Karpas-422 (cell line): ENCODE measurements at regions not wholly inside any gene's neighbourhood (a gene's known extent, or its start where the extent isn't known, plus 50 kb on each side); places are given as distances from the start of the nearest gene placed in this dataset.

Experiments
- DNase-seq: peaks from one replicate; pipeline ENCODE4 v3.0.0-alpha.2; 2015
- H2AFZ ChIP-seq: fragments of 200-600 bp; sonication (generic); 2 replicates; pipeline ENCODE4 v1.6.1; 2014; ENCODE audit warnings: antibody characterized with exemption, low read length, mixed read lengths
- H3K27ac ChIP-seq: fragments of 200-600 bp; sonication (generic); 2 replicates; pipeline ENCODE4 v1.5.1; 2014; ENCODE audit warnings: mild to moderate bottlenecking, low read length, moderate library complexity
- H3K27me3 ChIP-seq: fragments of 200-600 bp; sonication (generic); 2 replicates; pipeline ENCODE4 v1.6.1; 2014; ENCODE audit warnings: low read length, mixed read lengths
- H3K36me3 ChIP-seq: fragments of 200-600 bp; sonication (generic); 2 replicates; pipeline ENCODE4 v1.6.1; 2014; ENCODE audit warnings: low read length, mixed read lengths; ENCODE audit not compliant: insufficient read depth
- H3K4me1 ChIP-seq: fragments of 200-600 bp; sonication (generic); 2 replicates; pipeline ENCODE4 v1.6.1; 2014; ENCODE audit warnings: mild to moderate bottlenecking, low read length, mixed read lengths
- H3K4me2 ChIP-seq: fragments of 200-600 bp; sonication (generic); 2 replicates; pipeline ENCODE4 v1.6.1; 2014; ENCODE audit warnings: low read length, low read depth, mild to moderate bottlenecking; ENCODE audit not compliant: poor library complexity, severe bottlenecking
- H3K4me3 ChIP-seq: fragments of 200-600 bp; sonication (generic); 2 replicates; pipeline ENCODE4 v1.5.1; 2014; ENCODE audit warnings: mild to moderate bottlenecking, antibody characterized with exemption, low read length, mixed read lengths
- H3K79me2 ChIP-seq: fragments of 200-600 bp; sonication (generic); 2 replicates; pipeline ENCODE4 v1.6.1; 2014; ENCODE audit warnings: mild to moderate bottlenecking, low read length, mixed read lengths
- H3K9ac ChIP-seq: fragments of 200-600 bp; sonication (generic); 2 replicates; pipeline ENCODE4 v1.6.0; 2014; ENCODE audit warnings: low read length
- H3K9me2 ChIP-seq: fragments of 200-600 bp; sonication (generic), shearing (Covaris generic); replicated peaks from 2 replicates; pipeline ENCODE4 v1.6.0; 2014; ENCODE audit warnings: mild to moderate bottlenecking, low read length, moderate library complexity; ENCODE audit not compliant: insufficient read depth
- H3K9me3 ChIP-seq: fragments of 300-700, 200-600 bp; sonication (generic); 2 replicates; pipeline ENCODE4 v1.6.1; 2014; ENCODE audit warnings: low read length, mixed read lengths
- H4K20me1 ChIP-seq: fragments of 200-600 bp; sonication (generic); 2 replicates; pipeline ENCODE4 v1.6.1; 2014; ENCODE audit warnings: mild to moderate bottlenecking, antibody characterized with exemption, low read length, low read depth; ENCODE audit not compliant: insufficient read depth

DNA sequence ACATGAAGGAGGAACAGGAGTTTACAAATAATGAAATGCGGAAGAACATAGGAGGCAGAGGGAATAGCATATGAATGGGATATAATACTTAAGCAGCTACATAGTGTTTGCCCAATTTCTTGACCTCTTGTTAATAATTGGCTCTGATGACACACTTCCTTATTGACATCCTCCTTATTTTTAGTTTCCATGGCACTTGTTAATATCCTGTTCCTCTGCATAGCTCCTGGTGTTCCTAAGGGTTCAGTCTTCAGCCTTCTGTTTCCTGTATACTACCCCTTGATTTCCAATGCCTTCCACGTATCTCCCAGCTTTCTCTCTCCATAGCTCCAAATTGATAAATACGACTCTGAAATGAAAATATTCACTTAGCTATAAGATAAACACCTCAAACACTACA is 663.8 kb upstream of the API5 start:
- H3K4me2 ChIP-seq, result no peak overlapping the region
- H3K9me2 ChIP-seq, result no peaks in the 10 kb centered on the region
- no peak overlapping the region for H3K4me3 ChIP-seq
- H4K20me1 ChIP-seq, result no peaks in the 10 kb centered on the region
- no peak overlapping the region for H3K27ac ChIP-seq
- H3K27me3 ChIP-seq, result no peaks in the 10 kb centered on the region
- H3K79me2 ChIP-seq, result no peaks in the 10 kb centered on the region
- no peak overlapping the region for H2AFZ ChIP-seq
- no peaks in the 10 kb centered on the region for H3K9me3 ChIP-seq
- H3K9ac ChIP-seq, result no peak overlapping the region
- no peaks in the 10 kb centered on the region for H3K4me1 ChIP-seq
- no peak for DNase-seq
- no peaks in the 10 kb centered on the region for H3K36me3 ChIP-seq

DNA sequence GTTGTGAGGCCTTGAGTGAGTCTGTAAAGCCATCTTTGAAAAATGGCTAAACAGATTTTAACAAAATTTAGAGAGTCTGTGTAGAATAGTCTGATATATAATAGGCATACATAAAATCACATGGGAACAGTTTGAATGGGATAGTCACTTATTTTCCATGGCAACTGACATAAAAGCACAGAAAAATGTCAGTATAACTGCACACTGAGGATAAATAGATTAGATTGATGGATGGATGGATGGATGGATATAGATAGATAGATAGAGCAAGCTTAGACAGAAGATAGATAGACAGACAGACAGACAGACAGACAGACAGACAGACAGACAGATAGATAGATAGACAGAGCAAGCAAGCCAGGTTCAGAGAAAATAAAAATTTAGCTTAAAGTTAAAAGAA is 660.2 kb upstream of the API5 start:
- Histone ChIP-seq H3K36me3 (no peaks in the 10 kb centered on the region), H3K4me1 (no peaks in the 10 kb centered on the region), H3K9me3 (no peaks in the 10 kb centered on the region), H3K4me3 (no peak overlapping the region), H3K9ac (no peak overlapping the region), H3K9me2 (no peaks in the 10 kb centered on the region), H4K20me1 (no peaks in the 10 kb centered on the region), H3K4me2 (no peak overlapping the region), H2AFZ (no peak overlapping the region), H3K27me3 (no peaks in the 10 kb centered on the region), H3K27ac (no peak overlapping the region), H3K79me2 (no peaks in the 10 kb centered on the region)
- no peak for DNase-seq

DNA sequence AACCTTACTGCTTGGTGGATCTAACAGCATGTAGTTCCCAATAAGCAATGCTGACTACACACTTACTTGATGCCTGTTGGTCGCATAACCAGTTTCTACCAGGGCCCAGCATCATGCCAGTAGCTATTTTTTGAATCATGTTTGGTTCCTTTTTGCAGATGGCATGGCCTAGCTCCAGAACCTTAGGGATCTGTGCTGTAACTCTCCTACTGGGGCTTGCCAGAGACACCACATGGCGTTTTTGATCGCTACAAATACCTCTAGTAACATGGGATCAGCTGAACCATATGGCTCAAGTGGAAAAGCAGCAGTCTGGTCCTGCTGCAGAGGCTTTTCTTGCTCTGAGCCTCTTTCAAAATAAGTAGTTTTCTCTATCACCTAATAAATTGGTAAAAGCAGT is 654.6 kb upstream of the API5 start:
- H3K9me3 ChIP-seq, result no peaks in the 10 kb centered on the region; the same call in 1 of the 2 replicates
- H3K79me2 ChIP-seq, result no peaks in the 10 kb centered on the region
- no peaks in the 10 kb centered on the region for H3K4me1 ChIP-seq
- no peaks in the 10 kb centered on the region for H3K36me3 ChIP-seq
- no peak overlapping the region for H3K9ac ChIP-seq
- H3K9me2 ChIP-seq, result no peaks in the 10 kb centered on the region
- no peak overlapping the region for H3K4me3 ChIP-seq
- DNase-seq, result no peak
- H4K20me1 ChIP-seq, result no peaks in the 10 kb centered on the region
- no peak overlapping the region for H3K27ac ChIP-seq
- H2AFZ ChIP-seq, result no peak overlapping the region
- no peaks in the 10 kb centered on the region for H3K27me3 ChIP-seq
- no peak overlapping the region for H3K4me2 ChIP-seq

DNA sequence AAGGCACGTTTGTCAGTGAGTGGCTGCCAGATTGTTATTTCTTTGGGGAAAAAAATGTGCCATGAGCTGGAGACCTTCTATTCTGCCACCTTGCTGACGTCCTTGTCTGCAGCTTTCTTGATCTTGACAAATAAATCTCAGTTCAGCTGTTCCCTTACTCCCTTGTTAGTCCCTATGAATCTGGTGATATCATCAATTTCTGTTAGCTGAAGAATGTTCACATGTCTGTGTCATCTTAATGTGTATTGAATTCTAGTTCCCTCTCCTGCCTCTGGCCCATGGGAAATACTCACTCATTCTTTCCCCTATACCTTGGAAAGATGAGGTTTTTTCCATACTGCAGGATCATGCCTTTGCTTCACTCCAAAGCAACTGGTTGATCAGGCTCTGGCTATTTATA is 649.9 kb upstream of the API5 start:
- Histone ChIP-seq H2AFZ (no peak overlapping the region), H3K9me2 (no peaks in the 10 kb centered on the region), H3K4me3 (no peak overlapping the region), H3K36me3 (no peaks in the 10 kb centered on the region), H3K9ac (no peak overlapping the region), H3K27ac (no peak overlapping the region), H4K20me1 (no peaks in the 10 kb centered on the region), H3K79me2 (no peaks in the 10 kb centered on the region), H3K4me2 (no peak overlapping the region), H3K27me3 (no peaks in the 10 kb centered on the region), H3K9me3 (no peaks in the 10 kb centered on the region; the same call in 1 of the 2 replicates), H3K4me1 (no peaks in the 10 kb centered on the region)
- no peak for DNase-seq

DNA sequence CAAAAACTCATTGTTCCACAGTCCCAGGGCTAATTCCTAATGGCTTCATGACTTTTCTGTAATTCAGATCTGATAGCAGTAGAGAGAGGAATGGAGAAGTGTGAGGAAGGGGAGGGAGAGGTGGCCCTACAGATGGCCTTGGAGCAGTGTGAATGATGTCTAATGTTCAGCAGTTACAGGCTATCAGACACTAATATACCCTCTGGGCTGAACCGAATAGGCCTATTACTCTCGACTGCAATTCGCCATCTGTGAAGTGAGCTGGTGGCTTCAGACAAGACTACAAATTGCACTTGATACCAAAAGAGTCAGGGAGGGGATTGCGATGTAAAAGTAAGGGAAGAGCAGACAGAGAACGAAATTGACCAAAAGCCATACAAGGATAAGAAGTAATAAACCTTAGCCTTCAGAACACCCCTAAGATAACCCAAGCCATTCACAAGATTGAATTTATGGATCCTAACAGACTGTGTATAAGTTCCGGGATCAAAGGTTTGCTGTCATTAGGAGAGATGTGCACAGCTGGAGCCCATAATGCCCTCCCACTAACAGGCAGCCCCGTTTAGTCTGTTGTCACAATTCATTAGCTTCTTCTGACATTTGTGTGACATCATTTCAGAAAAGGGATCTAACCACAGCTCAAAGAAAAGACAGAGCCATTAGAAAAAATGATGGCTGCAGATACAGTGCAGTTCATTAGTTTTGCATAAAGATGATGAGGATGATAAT is 642.4 kb upstream of the API5 start:
- Histone ChIP-seq H3K4me3 (no peak overlapping the region), H4K20me1 (no peaks in the 10 kb centered on the region), H3K79me2 (no peaks in the 10 kb centered on the region), H3K9ac (no peak overlapping the region), H3K4me1 (no peaks in the 10 kb centered on the region), H3K9me2 (no peaks in the 10 kb centered on the region), H3K27ac (no peak overlapping the region), H3K4me2 (no peak overlapping the region), H3K9me3 (no peaks in the 10 kb centered on the region), H3K36me3 (no peaks in the 10 kb centered on the region), H3K27me3 (no peaks in the 10 kb centered on the region), H2AFZ (no peak overlapping the region)
- no peak for DNase-seq

DNA sequence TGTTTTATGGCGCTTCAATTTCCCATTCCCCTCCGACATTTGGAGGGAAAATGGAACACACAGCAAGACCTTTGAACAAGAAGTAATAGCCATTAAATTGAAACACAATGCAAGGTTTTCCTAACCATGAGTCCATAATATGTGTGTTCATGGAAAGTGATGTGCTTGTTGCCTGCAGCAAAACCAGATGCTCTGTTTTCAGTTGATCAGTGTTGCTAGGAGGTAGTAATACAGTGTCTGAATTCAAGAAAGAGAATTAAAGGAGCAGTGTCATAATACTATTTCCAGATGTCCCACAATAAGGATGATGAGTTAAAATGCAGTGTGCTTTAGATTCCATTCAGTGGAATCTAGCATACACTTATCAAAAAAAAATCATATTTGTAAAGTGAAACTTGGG is 637.4 kb upstream of the API5 start:
- H3K9me3 ChIP-seq, result no peaks in the 10 kb centered on the region
- H3K79me2 ChIP-seq, result no peaks in the 10 kb centered on the region
- H3K9me2 ChIP-seq, result no peaks in the 10 kb centered on the region
- H3K4me1 ChIP-seq, result no peaks in the 10 kb centered on the region
- H2AFZ ChIP-seq, result no peak overlapping the region
- DNase-seq, result no peak
- H3K27ac ChIP-seq, result no peak overlapping the region
- no peaks in the 10 kb centered on the region for H4K20me1 ChIP-seq
- H3K4me2 ChIP-seq, result no peak overlapping the region
- no peak overlapping the region for H3K9ac ChIP-seq
- no peaks in the 10 kb centered on the region for H3K27me3 ChIP-seq
- no peaks in the 10 kb centered on the region for H3K36me3 ChIP-seq
- no peak overlapping the region for H3K4me3 ChIP-seq

DNA sequence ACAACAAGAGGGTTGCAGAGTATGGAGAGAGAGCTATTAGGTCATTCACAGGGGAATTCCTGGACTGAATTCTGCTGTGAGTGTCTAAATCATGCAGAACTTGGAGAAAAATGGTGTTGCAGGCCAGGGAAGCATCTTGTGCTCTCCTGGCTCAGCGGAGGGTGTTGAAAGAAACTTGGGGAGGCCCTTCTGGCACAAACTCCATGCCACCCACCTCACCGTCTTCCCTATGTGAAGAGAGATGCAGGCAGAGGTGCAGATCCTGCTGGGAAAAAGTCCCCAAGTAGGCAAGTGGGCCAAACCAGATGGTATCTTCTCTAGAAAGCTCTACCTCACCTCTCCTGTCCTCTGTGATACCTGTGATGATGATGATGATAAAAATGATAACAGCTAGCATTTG is 604.3 kb upstream of the API5 start:
- no peaks in the 10 kb centered on the region for H3K27me3 ChIP-seq
- H2AFZ ChIP-seq, result no peak overlapping the region
- no peaks in the 10 kb centered on the region for H3K9me3 ChIP-seq
- no peaks in the 10 kb centered on the region for H3K79me2 ChIP-seq
- no peaks in the 10 kb centered on the region for H3K4me1 ChIP-seq
- H3K4me2 ChIP-seq, result no peak overlapping the region
- H3K27ac ChIP-seq, result no peak overlapping the region
- no peaks in the 10 kb centered on the region for H3K36me3 ChIP-seq
- no peak overlapping the region for H3K4me3 ChIP-seq
- H3K9ac ChIP-seq, result no peak overlapping the region
- H4K20me1 ChIP-seq, result no peaks in the 10 kb centered on the region
- no peak for DNase-seq
- H3K9me2 ChIP-seq, result no peaks in the 10 kb centered on the region; the same call in 1 of the 2 replicates

DNA sequence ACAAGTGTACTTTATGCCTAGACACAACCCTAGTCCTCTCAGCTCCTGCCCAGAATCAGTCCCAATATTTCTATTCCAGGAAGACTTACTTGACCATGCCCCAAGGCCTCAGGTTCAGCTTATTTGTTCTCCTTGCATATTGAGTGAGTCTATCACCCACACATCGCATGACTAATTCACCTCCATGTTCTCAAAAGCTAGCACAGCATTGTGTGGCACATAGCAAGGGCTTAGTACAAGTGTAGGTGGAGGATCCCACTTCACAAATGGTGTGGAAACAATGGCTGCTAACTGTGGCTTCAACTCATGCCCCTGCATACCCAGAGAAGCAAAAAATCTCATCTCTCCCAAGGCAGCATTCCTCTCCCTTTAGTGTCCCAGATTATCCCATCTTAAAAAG is 602.6 kb upstream of the API5 start:
- no peak for DNase-seq
- Histone ChIP-seq H3K36me3 (no peaks in the 10 kb centered on the region), H3K4me2 (no peak overlapping the region), H3K9ac (no peak overlapping the region), H3K27me3 (no peaks in the 10 kb centered on the region), H3K9me3 (no peaks in the 10 kb centered on the region), H2AFZ (no peak overlapping the region), H4K20me1 (no peaks in the 10 kb centered on the region), H3K4me1 (no peaks in the 10 kb centered on the region), H3K9me2 (no peaks in the 10 kb centered on the region; the same call in 1 of the 2 replicates), H3K79me2 (no peaks in the 10 kb centered on the region), H3K4me3 (no peak overlapping the region), H3K27ac (no peak overlapping the region)
